ENCODE measurements at regions not wholly inside any gene's neighbourhood (a gene's known extent, or its start where the extent isn't known, plus 50 kb on each side); places are given as distances from the start of the nearest gene placed in this dataset.

DNA sequence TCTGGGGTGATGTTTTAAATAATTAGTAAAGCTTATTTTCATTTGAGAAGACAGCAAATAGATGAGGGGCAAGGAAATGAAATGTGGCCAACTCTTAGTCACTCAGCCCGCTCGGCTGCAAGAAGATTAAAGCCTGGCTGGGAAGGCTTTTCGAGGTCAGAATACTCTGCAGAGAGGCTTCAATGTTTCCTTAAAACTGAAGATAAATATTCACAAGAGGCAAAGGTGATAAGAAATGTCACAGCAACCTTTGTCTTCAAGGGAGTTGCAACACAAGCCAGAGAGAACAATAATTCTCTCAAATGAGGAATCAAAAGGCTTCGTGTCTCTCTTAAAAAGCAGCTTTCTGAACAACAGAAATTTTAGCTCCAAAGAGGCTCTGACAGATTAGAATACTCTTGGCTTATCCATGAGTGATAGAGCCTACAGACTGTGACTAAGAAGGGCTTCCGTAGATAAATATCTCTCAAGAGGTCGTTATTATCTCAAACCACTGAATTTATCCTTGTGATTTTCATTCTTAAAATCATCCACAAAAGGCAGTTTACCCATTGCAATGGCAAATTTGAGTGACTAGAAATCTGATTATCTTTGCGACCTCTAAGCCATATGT is 92.5 kb downstream of the KLF6 start:
- TF ChIP-seq, protein P1, sequence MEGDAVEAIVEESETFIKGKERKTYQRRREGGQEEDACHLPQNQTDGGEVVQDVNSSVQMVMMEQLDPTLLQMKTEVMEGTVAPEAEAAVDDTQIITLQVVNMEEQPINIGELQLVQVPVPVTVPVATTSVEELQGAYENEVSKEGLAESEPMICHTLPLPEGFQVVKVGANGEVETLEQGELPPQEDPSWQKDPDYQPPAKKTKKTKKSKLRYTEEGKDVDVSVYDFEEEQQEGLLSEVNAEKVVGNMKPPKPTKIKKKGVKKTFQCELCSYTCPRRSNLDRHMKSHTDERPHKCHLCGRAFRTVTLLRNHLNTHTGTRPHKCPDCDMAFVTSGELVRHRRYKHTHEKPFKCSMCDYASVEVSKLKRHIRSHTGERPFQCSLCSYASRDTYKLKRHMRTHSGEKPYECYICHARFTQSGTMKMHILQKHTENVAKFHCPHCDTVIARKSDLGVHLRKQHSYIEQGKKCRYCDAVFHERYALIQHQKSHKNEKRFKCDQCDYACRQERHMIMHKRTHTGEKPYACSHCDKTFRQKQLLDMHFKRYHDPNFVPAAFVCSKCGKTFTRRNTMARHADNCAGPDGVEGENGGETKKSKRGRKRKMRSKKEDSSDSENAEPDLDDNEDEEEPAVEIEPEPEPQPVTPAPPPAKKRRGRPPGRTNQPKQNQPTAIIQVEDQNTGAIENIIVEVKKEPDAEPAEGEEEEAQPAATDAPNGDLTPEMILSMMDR (conservative IDR thresholded peaks at IDR 0.05; ENCODE audit: low read depth, low read length), result no peak
- TF ChIP-seq EZH2 (IDR thresholded peaks at IDR 0.05; ENCODE audit: low read length, unreplicated experiment), result no peak

Data from PC-3 (cell line).